ENCODE measurements at regions not wholly inside any gene's neighbourhood (a gene's known extent, or its start where the extent isn't known, plus 50 kb on each side); places are given as distances from the start of the nearest gene placed in this dataset.

DNA sequence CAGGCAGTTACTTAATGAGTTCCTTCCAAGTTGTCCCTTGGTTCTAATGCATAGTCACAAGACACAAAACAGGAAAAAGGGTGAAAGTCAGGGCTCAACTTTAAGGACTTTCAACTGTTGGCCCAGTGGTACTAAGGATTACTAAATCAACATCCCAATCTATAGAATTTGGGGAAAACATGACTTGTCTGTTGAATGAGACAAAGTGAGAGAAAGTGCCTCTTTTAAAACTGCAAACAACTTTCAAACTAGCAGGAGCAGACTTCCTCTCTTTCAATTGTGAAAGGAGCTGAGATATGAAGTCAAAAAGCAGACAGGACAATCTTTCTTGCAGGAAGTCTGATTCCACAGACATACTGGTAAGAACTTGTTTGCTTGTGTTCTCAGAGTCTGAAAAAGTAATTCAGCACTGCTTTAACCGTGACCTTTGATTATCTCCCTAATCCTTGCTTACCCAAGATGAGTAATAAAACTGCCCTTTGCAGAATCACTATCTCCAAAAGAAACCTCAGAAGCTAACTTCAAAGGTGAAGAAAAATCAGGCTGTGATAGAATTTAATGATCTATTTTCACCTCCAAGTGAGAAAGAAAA is 960.7 kb upstream of the RAG2 start:
- DNase-seq = no peak

- no peak for DNase-seq
These were observed 960.0 kb upstream of the RAG2 start for GRCh38 chr11:37557990-37558389.

GRCh38 chr11:37552284-37552683 is 954.2 kb upstream of the RAG2 start:
- no peak for DNase-seq

DNA sequence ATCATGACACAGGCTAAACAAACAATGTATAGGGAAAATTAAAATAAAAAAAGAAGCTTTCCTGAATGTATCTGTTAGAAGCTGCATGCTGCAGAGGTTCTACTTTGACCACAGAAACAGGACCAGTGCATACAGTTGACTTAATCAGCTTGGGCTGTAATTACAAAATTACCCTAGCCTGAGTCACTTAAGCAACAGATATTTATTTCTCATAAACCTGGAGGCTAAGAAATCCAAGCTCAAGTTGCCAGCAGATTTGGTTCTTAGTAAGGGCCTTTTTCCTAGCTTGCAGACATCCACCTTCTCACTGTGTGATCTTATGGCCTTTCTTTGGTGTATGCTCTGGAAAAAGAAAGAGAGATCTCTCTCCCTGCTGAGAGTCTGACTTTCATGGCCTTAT is 946.5 kb upstream of the RAG2 start:
- no peak for DNase-seq

GRCh38 chr11:37533830-37534229 is 935.8 kb upstream of the RAG2 start:
- peak; percentile 3 for DNase-seq

GRCh38 chr11:37533087-37533486 is 935.1 kb upstream of the RAG2 start:
- no peak for DNase-seq

- no peak for DNase-seq
These were observed 934.2 kb upstream of the RAG2 start for GRCh38 chr11:37532271-37532670.

DNA sequence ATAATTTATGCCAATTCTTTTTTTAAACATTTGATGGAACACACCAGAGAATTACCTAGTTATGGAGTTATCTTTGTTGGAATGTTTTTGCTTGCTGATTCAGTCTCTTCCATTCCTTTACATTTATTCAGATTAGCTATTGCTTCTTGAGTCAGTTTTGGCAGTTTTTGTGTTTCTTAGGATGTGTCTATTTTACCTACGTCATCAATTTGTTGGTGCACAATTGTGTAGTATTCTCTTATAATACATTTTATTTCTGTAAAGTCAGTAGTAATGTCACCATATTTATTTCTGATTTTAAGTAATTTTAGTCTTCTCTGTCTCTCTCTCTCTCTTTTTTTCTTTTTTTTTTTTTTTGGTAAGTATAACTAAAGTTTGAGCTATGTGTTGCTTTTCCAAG is 929.5 kb upstream of the RAG2 start:
- no peak for DNase-seq

- DNase-seq = no peak
These were observed 927.3 kb upstream of the RAG2 start for GRCh38 chr11:37525336-37525735.

GRCh38 chr11:37519781-37520180 is 921.7 kb upstream of the RAG2 start:
- DNase-seq = no peak

DNA sequence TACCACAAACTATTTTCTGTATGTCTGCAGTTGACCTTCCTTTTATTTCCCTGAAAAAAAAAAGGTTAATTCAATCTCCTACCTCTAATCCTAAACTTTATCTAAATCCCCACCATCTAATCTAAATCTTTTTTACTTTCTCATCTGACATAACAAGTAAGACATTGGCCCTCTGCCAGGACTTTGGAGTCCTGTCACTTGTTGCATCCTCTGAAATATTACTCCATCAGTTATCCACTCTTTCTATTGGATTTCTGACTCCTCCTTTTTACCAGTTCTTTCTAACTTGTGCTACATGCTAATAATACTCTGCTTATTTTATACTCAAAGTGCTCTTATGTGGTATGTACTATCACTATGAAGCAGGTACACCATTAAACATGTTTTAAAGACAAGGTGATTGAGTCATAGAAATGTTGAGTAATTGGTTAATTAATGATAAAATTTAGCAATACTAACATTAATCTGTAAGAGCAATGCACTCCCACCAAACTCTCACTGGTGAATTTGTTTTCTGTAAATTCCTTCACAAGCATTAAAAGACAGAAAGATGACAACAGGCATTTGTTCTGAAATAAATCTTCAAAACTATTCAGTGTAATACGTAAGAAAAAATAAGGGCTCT is 914.2 kb upstream of the RAG2 start:
- DNase-seq = no peak

DNA sequence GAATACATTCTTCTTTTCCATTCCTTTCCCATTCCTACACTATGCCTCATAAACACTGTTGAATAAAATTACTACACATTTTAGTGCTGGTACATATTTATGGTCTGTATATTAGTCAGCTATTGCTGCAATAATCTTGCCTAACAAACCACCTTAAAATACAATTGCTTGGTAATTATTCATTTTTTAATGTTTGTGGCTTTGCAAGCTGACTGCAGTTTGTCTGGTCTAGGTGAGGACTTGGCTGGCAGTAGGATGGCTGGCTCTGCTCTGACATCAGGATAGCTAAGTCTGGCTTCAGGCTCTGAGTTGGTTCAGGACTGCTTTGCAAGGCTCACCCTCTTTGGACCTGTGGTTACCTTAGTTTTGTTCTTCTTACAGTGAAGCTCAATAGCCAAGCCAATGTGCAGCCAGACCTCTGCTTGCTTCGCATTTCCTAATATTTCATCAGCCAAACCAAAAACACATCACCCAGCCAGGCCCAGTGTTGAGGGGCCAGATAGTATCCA is 913.4 kb upstream of the RAG2 start:
- no peak for DNase-seq

- no peak for DNase-seq
These were observed 911.5 kb upstream of the RAG2 start for GRCh38 chr11:37509506-37509905.

DNA sequence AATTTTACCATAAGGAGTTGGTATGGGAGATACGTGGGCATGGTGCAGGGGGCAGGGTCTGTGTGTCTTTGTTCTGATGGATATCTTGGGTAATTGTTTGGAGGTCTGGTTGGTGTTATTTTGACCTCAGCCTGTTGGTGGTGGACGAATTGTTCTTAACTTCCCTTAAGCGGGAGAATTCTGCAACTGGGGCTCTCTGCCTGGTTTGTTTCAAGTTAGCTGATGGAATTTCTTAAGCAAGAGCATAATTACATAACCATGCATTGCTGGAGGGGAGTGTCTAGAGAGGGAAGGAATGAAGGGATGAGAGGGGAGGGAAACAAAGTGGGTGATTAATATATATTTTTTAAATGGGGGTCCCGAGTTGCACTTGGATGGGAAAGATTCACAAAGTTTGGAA is 908.5 kb upstream of the RAG2 start:
- no peak for DNase-seq

- no peak for DNase-seq
These were observed 907.4 kb upstream of the RAG2 start for GRCh38 chr11:37505406-37505805.

DNA sequence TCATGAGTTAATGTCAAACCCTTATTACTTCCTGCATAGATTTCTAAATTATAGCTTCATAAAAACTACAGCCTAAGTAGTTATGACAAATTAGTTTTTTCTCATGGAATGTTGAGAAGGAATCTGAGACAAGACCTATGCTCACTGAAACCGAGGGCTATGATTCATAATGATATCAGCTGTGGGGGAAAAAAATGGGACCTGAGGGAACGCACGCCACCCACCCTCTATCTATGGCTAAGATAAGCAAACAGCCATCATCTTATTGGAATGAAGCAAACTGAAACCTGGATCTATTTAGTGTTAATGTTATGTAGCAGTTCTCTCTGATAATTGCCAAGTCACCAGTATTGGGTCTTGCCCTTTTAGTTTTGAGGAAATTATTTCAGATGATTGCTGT is 906.9 kb upstream of the RAG2 start:
- DNase-seq = no peak

DNA sequence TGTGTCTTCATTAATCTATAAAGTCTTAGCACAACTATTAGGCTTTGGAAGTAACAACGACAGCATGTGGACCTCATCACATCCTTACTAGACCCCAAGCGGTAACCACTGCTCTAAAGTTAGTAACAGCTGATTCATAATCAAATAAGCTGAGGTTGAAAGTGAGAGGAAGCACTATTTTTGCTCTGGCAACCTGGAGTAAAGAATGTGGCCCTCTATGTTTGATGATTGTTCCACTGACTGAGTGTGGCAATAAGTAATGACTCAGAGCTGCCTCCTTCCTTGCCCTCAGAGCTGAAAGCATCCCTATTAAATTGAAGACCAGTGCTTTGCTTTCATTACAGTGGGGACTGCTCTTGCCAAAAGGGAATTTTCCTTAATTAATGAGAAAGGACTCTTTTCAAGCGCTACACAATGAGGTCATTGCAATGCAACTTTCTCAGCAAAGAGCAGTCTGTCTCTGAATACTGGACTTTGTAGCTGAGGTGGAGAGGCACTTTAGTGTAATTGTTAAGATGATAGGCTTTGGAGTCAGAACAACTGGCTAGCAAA is 906.1 kb upstream of the RAG2 start:
- DNase-seq = no peak

DNA sequence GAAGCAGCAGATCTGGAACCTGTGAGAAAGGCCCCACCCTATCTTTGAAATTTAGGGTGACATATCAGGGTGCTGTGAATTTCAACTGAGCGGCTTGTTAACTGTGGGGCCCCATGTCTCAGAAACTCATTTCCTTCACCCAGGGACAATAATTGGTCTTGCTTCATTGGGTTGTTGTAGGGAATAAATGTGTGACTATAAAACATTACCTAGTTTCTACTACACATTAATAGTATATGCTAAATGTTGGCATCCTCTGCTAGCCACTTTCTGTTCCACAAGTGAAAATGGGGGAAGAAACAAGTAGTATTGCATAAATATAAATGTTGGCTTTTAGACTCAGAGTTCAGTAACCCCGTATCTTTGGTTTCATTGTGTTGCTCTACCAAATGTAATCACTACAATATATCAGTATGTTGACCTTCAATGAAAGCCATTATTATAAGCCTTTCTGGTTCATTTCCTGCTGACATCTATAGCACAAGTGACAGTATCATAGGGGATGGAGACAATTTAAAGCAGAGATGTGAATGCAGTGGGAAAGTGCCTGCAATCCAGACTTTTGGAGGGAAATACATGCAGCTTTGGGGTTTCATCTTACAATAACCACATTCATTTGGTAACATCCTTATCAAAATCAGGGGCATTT is 905.5 kb upstream of the RAG2 start:
- DNase-seq = no peak

- DNase-seq = no peak
These were observed 904.2 kb upstream of the RAG2 start for GRCh38 chr11:37502202-37502601.

DNA sequence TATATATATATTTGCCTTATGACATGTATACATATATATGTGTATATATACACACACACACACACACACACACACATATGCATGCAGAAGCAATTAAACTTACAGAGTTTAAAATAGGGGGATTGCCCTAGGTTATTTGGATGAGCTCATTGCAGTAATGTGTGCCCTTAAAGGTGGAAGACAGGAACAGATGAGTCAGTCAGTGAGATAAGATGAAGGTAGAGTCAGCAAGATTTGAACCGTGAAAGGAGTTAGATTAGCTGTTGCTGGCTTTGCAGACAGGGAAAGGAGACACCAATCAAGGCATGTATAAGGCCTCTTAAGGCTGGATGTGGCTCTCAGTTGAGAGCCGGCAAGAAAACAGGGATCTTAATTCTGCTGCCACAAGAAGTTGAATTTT is 902.4 kb upstream of the RAG2 start:
- DNase-seq = no peak

DNA sequence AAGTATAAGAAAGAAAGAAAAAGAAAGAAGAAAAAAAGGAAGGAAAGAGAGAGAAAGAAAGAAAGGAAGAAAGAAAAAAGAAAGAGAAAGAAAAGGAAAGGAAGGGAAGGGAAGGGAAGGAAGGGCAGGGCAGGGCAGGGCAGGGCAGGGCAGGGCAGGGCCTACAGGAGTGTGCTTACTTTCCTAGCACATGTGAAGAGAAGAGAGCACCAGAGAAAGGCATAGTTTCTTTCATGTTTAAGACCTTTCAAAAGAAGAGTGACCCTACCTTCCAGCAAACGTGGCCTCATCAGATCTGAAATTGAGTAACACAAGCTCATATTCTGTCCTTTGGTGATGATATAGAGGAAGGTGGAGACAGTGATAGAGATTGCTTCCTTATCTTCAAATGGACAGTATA is 899.3 kb upstream of the RAG2 start:
- DNase-seq = no peak

- no peak for DNase-seq
These were observed 898.2 kb upstream of the RAG2 start for GRCh38 chr11:37496201-37496600.

DNA sequence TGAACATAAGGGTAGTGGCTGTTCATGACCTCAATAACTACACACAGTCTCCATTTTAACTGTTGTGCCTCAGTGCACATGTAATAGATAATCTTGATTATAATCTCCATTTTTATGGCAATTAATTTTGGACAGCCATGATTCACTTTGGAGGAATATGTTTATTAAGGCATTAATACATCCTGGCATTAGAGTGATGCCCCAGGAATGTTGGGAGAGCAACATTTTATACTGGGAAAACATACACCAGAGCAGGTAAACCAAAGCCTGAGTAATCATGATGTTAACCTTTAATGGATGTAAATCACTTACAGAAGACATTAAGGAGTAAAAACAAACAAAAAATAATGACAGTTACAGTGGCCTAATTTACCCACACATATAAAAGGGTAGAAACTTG is 886.3 kb upstream of the RAG2 start:
- DNase-seq = no peak

DNA sequence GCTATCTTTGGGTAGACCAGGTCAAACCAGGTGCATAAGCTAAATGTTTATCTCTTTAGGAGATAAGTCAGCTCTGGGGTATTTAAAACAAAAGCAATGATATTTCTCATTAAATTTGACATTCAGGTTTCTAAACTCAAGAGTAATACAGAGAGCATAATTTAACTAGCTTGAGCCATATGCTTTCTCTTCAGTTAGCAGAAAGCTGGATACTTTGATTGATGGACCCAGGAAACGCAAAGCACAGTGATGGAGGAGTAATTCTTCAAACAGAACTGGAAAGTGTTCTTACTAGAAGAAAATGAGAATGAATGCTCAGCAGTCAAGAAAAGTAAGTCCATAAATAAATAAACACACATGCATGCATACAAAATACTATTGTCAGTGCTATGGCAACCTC is 885.7 kb upstream of the RAG2 start:
- DNase-seq = no peak

Data from hematopoietic multipotent progenitor cell treated with erythropoietin and hydrocortisone succinate and interleukin-3 and kit ligand, for 8 days (in vitro differentiated cells).